ENCODE measurements at regions not wholly inside any gene's neighbourhood (a gene's known extent, or its start where the extent isn't known, plus 50 kb on each side); places are given as distances from the start of the nearest gene placed in this dataset.
A peak's percentile ranks its signal among the peaks of the same experiment; 100 is the strongest.

- no peak for DNase-seq (ENCODE audit: low read depth)
- TF ChIP-seq CTCF (IDR thresholded peaks at IDR 0.05; ENCODE audit: insufficient read depth, low read depth, low read length, missing control alignments), result no peak
- no peak overlapping the region for H3K4me3 ChIP-seq (ENCODE audit: low read depth, low read length)
These were observed 114.6 kb downstream of the LCA5 start for GRCh38 chr6:79422666-79423065.

GRCh38 chr6:79421707-79422484 lies 115.3 kb downstream of the LCA5 start:
- H3K4me3 ChIP-seq (ENCODE audit: low read depth, low read length), result no peak overlapping the region
- DNase-seq (ENCODE audit: low read depth), result peak; percentile 60
- no peak for TF ChIP-seq CTCF (IDR thresholded peaks at IDR 0.05; ENCODE audit: insufficient read depth, low read depth, low read length, missing control alignments)

- no peak for DNase-seq (ENCODE audit: low read depth)
- H3K4me3 ChIP-seq (ENCODE audit: low read depth, low read length), result no peak overlapping the region
- no peak for TF ChIP-seq CTCF (IDR thresholded peaks at IDR 0.05; ENCODE audit: insufficient read depth, low read depth, low read length, missing control alignments)
These were observed 116.2 kb downstream of the LCA5 start for GRCh38 chr6:79421001-79421411.

- no peak for TF ChIP-seq CTCF (IDR thresholded peaks at IDR 0.05; ENCODE audit: insufficient read depth, low read depth, low read length, missing control alignments)
- no peak overlapping the region for H3K4me3 ChIP-seq (ENCODE audit: low read depth, low read length)
- DNase-seq (ENCODE audit: low read depth), result no peak
These were observed 117.2 kb downstream of the LCA5 start for GRCh38 chr6:79420054-79420453.

- no peak overlapping the region for H3K4me3 ChIP-seq (ENCODE audit: low read depth, low read length)
- DNase-seq (ENCODE audit: low read depth), result no peak
- no peak for TF ChIP-seq CTCF (IDR thresholded peaks at IDR 0.05; ENCODE audit: insufficient read depth, low read depth, low read length, missing control alignments)
These were observed 120.3 kb downstream of the LCA5 start for GRCh38 chr6:79416931-79417330.

- no peak for DNase-seq (ENCODE audit: low read depth)
- no peak overlapping the region for H3K4me3 ChIP-seq (ENCODE audit: low read depth, low read length)
- TF ChIP-seq CTCF (IDR thresholded peaks at IDR 0.05; ENCODE audit: insufficient read depth, low read depth, low read length, missing control alignments), result no peak
These were observed 123.6 kb downstream of the LCA5 start for GRCh38 chr6:79413562-79414002.

GRCh38 chr6:79410806-79411205 lies 126.4 kb downstream of the LCA5 start:
- TF ChIP-seq CTCF (IDR thresholded peaks at IDR 0.05; ENCODE audit: insufficient read depth, low read depth, low read length, missing control alignments), result no peak
- DNase-seq (ENCODE audit: low read depth), result no peak
- H3K4me3 ChIP-seq (ENCODE audit: low read depth, low read length), result no peak overlapping the region
